HepG2 (cell line): ENCODE measurements at regions not wholly inside any gene's neighbourhood (a gene's known extent, or its start where the extent isn't known, plus 50 kb on each side); places are given as distances from the start of the nearest gene placed in this dataset.
A peak's percentile ranks its signal among the peaks of the same experiment; 100 is the strongest.

Experiments used
- ARHGAP35 ChIP-seq: sonication (generic); formaldehyde crosslinking; IDR thresholded peaks from 2 replicates; pipeline ENCODE4 v1.9.0; 2022; ENCODE audit warnings: mild to moderate bottlenecking, inconsistent platforms, moderate library complexity, missing genetic modification reagents, borderline replicate concordance
- DDIT3 ChIP-seq: sonication (generic); formaldehyde crosslinking; IDR thresholded peaks from 2 replicates; pipeline ENCODE4 v1.4.0; 2020; ENCODE audit warnings: mild to moderate bottlenecking, missing genetic modification reagents
- FOXP4 ChIP-seq: sonication (generic); formaldehyde crosslinking; IDR thresholded peaks from 2 replicates; pipeline ENCODE4 v1.4.0; 2020; ENCODE audit warnings: missing genetic modification reagents
- GPN1 ChIP-seq: sonication (generic); formaldehyde crosslinking; IDR thresholded peaks from 2 replicates; pipeline ENCODE4 v1.5.1; 2020; ENCODE audit warnings: missing genetic modification reagents, borderline replicate concordance
- GTF2F1 ChIP-seq: fragments of 150-350 bp; IDR thresholded peaks from 2 replicates; pipeline ENCODE4 v1.6.1; 2014; ENCODE audit warnings: low read length
- HOXA3 ChIP-seq: sonication (generic); formaldehyde crosslinking; IDR thresholded peaks from 2 replicates; pipeline ENCODE4 v1.5.0; 2020; ENCODE audit warnings: missing genetic modification reagents
- ISL2 ChIP-seq: sonication (generic); formaldehyde crosslinking; IDR thresholded peaks from 2 replicates; pipeline ENCODE4 v1.5.0; 2020; ENCODE audit warnings: missing genetic modification reagents
- KDM4B ChIP-seq: sonication (generic); formaldehyde crosslinking; IDR thresholded peaks from 2 replicates; pipeline ENCODE4 v1.4.0; 2020; ENCODE audit warnings: missing genetic modification reagents
- MXD4 ChIP-seq: IDR thresholded peaks from 2 replicates; pipeline ENCODE4 v1.6.1; 2016; ENCODE audit warnings: mild to moderate bottlenecking, missing biosample characterization, missing genetic modification reagents
- NCOA1 ChIP-seq: sonication (generic); formaldehyde crosslinking; IDR thresholded peaks from 2 replicates; pipeline ENCODE4 v1.9.0; 2021; ENCODE audit warnings: missing genetic modification reagents
- NKX3-1 ChIP-seq: sonication (generic); formaldehyde crosslinking; IDR thresholded peaks from 2 replicates; pipeline ENCODE4 v1.5.0; 2020; ENCODE audit warnings: missing genetic modification reagents
- NR2F1 ChIP-seq, 2 experiments: fragments of 450-650 bp in 1 of 2; formaldehyde crosslinking in 1 of 2; IDR thresholded peaks; 2 replicates each; pipeline versions ENCODE4 v1.5.0 to v1.6.1; 2016 to 2020; ENCODE audit warnings: mild to moderate bottlenecking in 1 of 2, missing compliant biosample characterization in 1 of 2, missing genetic modification reagents in 1 of 2, moderate library complexity in 1 of 2
- RCOR2 ChIP-seq: IDR thresholded peaks from 2 replicates; pipeline ENCODE4 v1.6.1; 2016; ENCODE audit warnings: missing biosample characterization, missing genetic modification reagents
- SNAPC2 ChIP-seq: sonication (generic); formaldehyde crosslinking; IDR thresholded peaks from 2 replicates; pipeline ENCODE4 v1.8.1; 2022; ENCODE audit warnings: mild to moderate bottlenecking, missing genetic modification reagents
- TBL1XR1 ChIP-seq: fragments of 150-350 bp; IDR thresholded peaks from 2 replicates; pipeline ENCODE4 v1.6.1; 2014; ENCODE audit warnings: borderline replicate concordance, low read length; ENCODE audit not compliant: partially characterized antibody
- TFE3 ChIP-seq: IDR thresholded peaks from 2 replicates; pipeline ENCODE4 v1.6.1; 2016
- THAP11 ChIP-seq: IDR thresholded peaks from 2 replicates; pipeline ENCODE4 v1.6.1; 2016; ENCODE audit warnings: missing biosample characterization, missing genetic modification reagents
- WIZ ChIP-seq: sonication (generic); formaldehyde crosslinking; IDR thresholded peaks from 2 replicates; pipeline ENCODE4 v1.5.1; 2020; ENCODE audit warnings: mild to moderate bottlenecking, missing genetic modification reagents
- ZBTB7A ChIP-seq: sonication (generic); formaldehyde crosslinking; IDR thresholded peaks from 2 replicates; pipeline ENCODE4 v1.8.0; 2022; ENCODE audit warnings: mild to moderate bottlenecking, missing genetic modification reagents
- ZNF550 ChIP-seq: sonication (generic); formaldehyde crosslinking; IDR thresholded peaks from 2 replicates; pipeline ENCODE4 v1.4.0; 2020; ENCODE audit warnings: mild to moderate bottlenecking, missing genetic modification reagents, borderline replicate concordance
- ZNF770 ChIP-seq: sonication (generic); formaldehyde crosslinking; IDR thresholded peaks from 2 replicates; pipeline ENCODE4 v1.5.0; 2020; ENCODE audit warnings: mild to moderate bottlenecking, missing genetic modification reagents
- TF ChIP-seq, protein P1 (sequence below): IDR thresholded peaks from 2 replicates; pipeline ENCODE4 v1.6.1; 2016; ENCODE audit warnings: low read depth
- TF ChIP-seq, protein P2 (sequence below): sonication (generic); formaldehyde crosslinking; IDR thresholded peaks from 2 replicates; pipeline ENCODE4 v1.8.1; 2023; ENCODE audit warnings: missing genetic modification reagents, mild to moderate bottlenecking, borderline replicate concordance

DNA sequence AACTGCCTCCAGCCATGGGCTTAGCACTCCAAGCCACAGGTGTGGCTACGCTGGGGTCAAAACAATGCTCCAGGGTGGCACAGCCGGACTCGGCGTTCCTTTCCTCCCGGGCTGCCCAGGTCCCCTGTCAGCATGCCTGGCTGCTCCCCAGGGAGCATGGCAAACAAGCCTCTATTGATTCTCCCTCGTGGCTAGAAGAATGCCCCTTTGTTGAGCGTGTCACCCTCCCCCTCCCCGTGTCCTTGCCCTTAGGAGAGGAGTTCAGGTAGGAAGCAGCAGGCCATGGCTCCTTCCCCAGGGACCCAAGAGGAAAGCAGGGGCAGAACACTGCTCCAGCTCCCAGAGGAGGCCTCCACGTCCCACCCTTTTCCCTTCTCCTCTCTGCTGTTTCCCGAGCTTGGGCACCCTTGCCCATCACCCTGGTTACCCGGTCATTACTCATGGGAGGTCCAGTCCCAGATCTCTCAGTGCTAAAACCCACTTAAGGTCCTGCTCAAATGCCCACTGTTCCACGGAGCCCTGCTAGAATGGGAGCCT lies 57.4 kb upstream of the CITED4 start (continued):
- no peak for TF ChIP-seq DDIT3 (CRISPR knock-in tag)
- TF ChIP-seq RCOR2 (CRISPR knock-in tag): peak; percentile 78
- TF ChIP-seq, protein P1, sequence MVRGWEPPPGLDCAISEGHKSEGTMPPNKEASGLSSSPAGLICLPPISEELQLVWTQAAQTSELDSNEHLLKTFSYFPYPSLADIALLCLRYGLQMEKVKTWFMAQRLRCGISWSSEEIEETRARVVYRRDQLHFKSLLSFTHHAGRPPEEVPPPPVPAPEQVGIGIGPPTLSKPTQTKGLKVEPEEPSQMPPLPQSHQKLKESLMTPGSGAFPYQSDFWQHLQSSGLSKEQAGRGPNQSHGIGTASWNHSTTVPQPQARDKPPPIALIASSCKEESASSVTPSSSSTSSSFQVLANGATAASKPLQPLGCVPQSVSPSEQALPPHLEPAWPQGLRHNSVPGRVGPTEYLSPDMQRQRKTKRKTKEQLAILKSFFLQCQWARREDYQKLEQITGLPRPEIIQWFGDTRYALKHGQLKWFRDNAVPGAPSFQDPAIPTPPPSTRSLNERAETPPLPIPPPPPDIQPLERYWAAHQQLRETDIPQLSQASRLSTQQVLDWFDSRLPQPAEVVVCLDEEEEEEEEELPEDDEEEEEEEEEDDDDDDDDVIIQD (CRISPR knock-in tag): peak; percentile 74; the same call in 1 of the 2 replicates
- TF ChIP-seq ZNF550: no peak
- no peak for TF ChIP-seq ARHGAP35 (CRISPR knock-in tag)
- TF ChIP-seq SNAPC2: peak; percentile 48; the same call in 1 of the 2 replicates
- peak; percentile 76 to 77; a peak in 3 of 4 replicates for TF ChIP-seq NR2F1 (CRISPR knock-in tag; IDR thresholded peaks at IDR 0.05)
- TF ChIP-seq ISL2 (CRISPR knock-in tag): peak; percentile 72
- TF ChIP-seq NCOA1 (CRISPR knock-in tag): peak; percentile 82; the same call in 1 of the 2 replicates
- peak; percentile 53 for TF ChIP-seq TBL1XR1
- TF ChIP-seq GPN1 (CRISPR knock-in tag): no peak
- TF ChIP-seq ZBTB7A (CRISPR knock-in tag): 0 out of 2 replicates have a peak, but pooled peaks have one; percentile 80
- no peak for TF ChIP-seq WIZ (CRISPR knock-in tag)
- TF ChIP-seq KDM4B: peak; percentile 76; the same call in 1 of the 2 replicates
- TF ChIP-seq HOXA3 (CRISPR knock-in tag): peak; percentile 91
- TF ChIP-seq THAP11 (CRISPR knock-in tag): peak; percentile 65
- TF ChIP-seq FOXP4 (CRISPR knock-in tag): peak; percentile 93
- TF ChIP-seq NKX3-1: no peak
- TF ChIP-seq, protein P2, sequence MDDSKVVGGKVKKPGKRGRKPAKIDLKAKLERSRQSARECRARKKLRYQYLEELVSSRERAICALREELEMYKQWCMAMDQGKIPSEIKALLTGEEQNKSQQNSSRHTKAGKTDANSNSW (CRISPR knock-in tag): no peak
- TF ChIP-seq ZNF770 (CRISPR knock-in tag): peak; percentile 80
- peak; percentile 75; the same call in 1 of the 2 replicates for TF ChIP-seq TFE3
- no peak for TF ChIP-seq GTF2F1
- peak; percentile 80 for TF ChIP-seq MXD4 (CRISPR knock-in tag)
